ENCODE measurements at regions not wholly inside any gene's neighbourhood (a gene's known extent, or its start where the extent isn't known, plus 50 kb on each side); places are given as distances from the start of the nearest gene placed in this dataset.

- no peak for TF ChIP-seq SMC3 (conservative IDR thresholded peaks at IDR 0.05; ENCODE audit: poor library complexity)
- H3K27ac ChIP-seq (ENCODE audit: low read length), result no peak overlapping the region
- no peaks in the 10 kb centered on the region for H3K79me2 ChIP-seq (replicated peaks; ENCODE audit: insufficient read depth, low read length)
- no peak overlapping the region for H3K4me3 ChIP-seq (ENCODE audit: low read length)
- no peak overlapping the region for H3K9ac ChIP-seq (ENCODE audit: low read length)
- no peak overlapping the region for H2AFZ ChIP-seq (ENCODE audit: low read depth, low read length)
- H3K9me3 ChIP-seq (ENCODE audit: low read length), result no peaks in the 10 kb centered on the region
- no peaks in the 10 kb centered on the region for H3K27me3 ChIP-seq (ENCODE audit: insufficient read depth, low read depth, low read length)
- no peaks in the 10 kb centered on the region for H3F3A ChIP-seq (ENCODE audit: insufficient read depth, low read length, poor library complexity, severe bottlenecking)
- no peaks in the 10 kb centered on the region for H4K20me1 ChIP-seq (ENCODE audit: insufficient read depth)
- H3K4me2 ChIP-seq (ENCODE audit: low read length), result no peak overlapping the region
- H3K9me2 ChIP-seq (ENCODE audit: insufficient read depth, low read length), result no peaks in the 10 kb centered on the region
- H3K36me3 ChIP-seq (ENCODE audit: insufficient read depth, low read length), result no peaks in the 10 kb centered on the region
Measured at GRCh38 chr6:152874267-152874666, 108.6 kb downstream of the FBXO5 start.

GRCh38 chr6:152874846-152875568, 107.8 kb downstream of the FBXO5 start:
- H3K9me2 ChIP-seq (ENCODE audit: insufficient read depth, low read length), result no peaks in the 10 kb centered on the region
- H3K4me3 ChIP-seq (ENCODE audit: low read length), result no peak overlapping the region
- no peaks in the 10 kb centered on the region for H3K9me3 ChIP-seq (ENCODE audit: low read length)
- TF ChIP-seq SMC3 (conservative IDR thresholded peaks at IDR 0.05; ENCODE audit: poor library complexity) (no peak), TAF1 (IDR thresholded peaks at IDR 0.05; ENCODE audit: low read depth) (no peak), RAD21 (conservative IDR thresholded peaks at IDR 0.05) (no peak), EZH2 (IDR thresholded peaks at IDR 0.05; ENCODE audit: borderline replicate concordance, insufficient read depth, low read length, poor library complexity, severe bottlenecking) (no peak), POLR2AphosphoS5 (IDR thresholded peaks at IDR 0.05) (no peak), REST (IDR thresholded peaks at IDR 0.05; ENCODE audit: borderline replicate concordance) (no peak), EP300 (conservative IDR thresholded peaks at IDR 0.05; ENCODE audit: poor library complexity, severe bottlenecking) (no peak), CTCF (IDR thresholded peaks at IDR 0.05; ENCODE audit: poor library complexity, severe bottlenecking) (no peak), MXI1 (conservative IDR thresholded peaks at IDR 0.05; ENCODE audit: poor library complexity, severe bottlenecking) (no peak)
- H3K36me3 ChIP-seq (ENCODE audit: insufficient read depth, low read length), result no peaks in the 10 kb centered on the region
- H3F3A ChIP-seq (ENCODE audit: insufficient read depth, low read length, poor library complexity, severe bottlenecking), result no peaks in the 10 kb centered on the region
- no peak overlapping the region for H3K9ac ChIP-seq (ENCODE audit: low read length)
- H3K79me2 ChIP-seq (replicated peaks; ENCODE audit: insufficient read depth, low read length), result no peaks in the 10 kb centered on the region
- H2AFZ ChIP-seq (ENCODE audit: low read depth, low read length), result no peak overlapping the region
- no peaks in the 10 kb centered on the region for H3K27me3 ChIP-seq (ENCODE audit: insufficient read depth, low read depth, low read length)
- no peak overlapping the region for H3K4me2 ChIP-seq (ENCODE audit: low read length)
- no peak overlapping the region for H3K27ac ChIP-seq (ENCODE audit: low read length)
- no peaks in the 10 kb centered on the region for H4K20me1 ChIP-seq (ENCODE audit: insufficient read depth)
